Left lung (tissue), 4 donors: ENCODE measurements at regions not wholly inside any gene's neighbourhood (a gene's known extent, or its start where the extent isn't known, plus 50 kb on each side); places are given as distances from the start of the nearest gene placed in this dataset.

Experiments
- ATAC-seq: fragments of 200-7000 bp; cut with Tn5 transposase; one replicate; pipeline ENCODE4 v1.9.1; 2020; ENCODE audit warnings: moderate library complexity
- DNase-seq, 4 donors: peaks; one replicate each; pipeline ENCODE4 v3.0.0-alpha.2; 2013 to 2020
- H3K27ac ChIP-seq, 2 donors: fragments of 200-600 bp; sonication (generic) in 1 of 2; one replicate each; pipeline versions ENCODE4 v1.5.0 to v1.8.0; 2020 to 2021
- H3K27me3 ChIP-seq, 2 donors: fragments of 200-600 bp; sonication (generic) in 1 of 2; one replicate each; pipeline versions ENCODE4 v1.5.0 to v1.8.0; 2020 to 2021
- H3K36me3 ChIP-seq, 2 donors: fragments of 200-600 bp; sonication (generic) in 1 of 2; one replicate each; pipeline versions ENCODE4 v1.5.0 to v1.8.0; 2020 to 2021
- H3K4me1 ChIP-seq, 2 donors: fragments of 200-600 bp; one replicate each; pipeline ENCODE4 v1.8.0; 2021
- H3K4me3 ChIP-seq, 2 donors: fragments of 200-600 bp; sonication (generic) in 1 of 2; one replicate each; pipeline versions ENCODE4 v1.5.0 to v1.8.0; 2020 to 2021; ENCODE audit warnings: mild to moderate bottlenecking in 1 of 2
- H3K9me3 ChIP-seq, 2 donors: fragments of 200-600 bp; sonication (generic) in 1 of 2; one replicate each; pipeline versions ENCODE4 v1.5.0 to v1.8.0; 2020 to 2021
- CTCF ChIP-seq, 2 donors: fragments of 200-600 bp; sonication (generic) in 1 of 2; IDR thresholded peaks; one replicate each; pipeline versions ENCODE4 v1.5.0 to v1.8.0; 2021; ENCODE audit warnings: antibody characterized with exemption in 2 of 2
- intact Hi-C, 2 donors: fragments of 100-400 bp; cut with DNase I; formaldehyde crosslinking; loops; one replicate each; pipeline versions ENCODE4 v1.11.2 to v1.14.2; 2022
- donor health status: DM: no; HTN: yes; CAD: no.
- donor health status: DM: no; HTN: no; CAD: no.

- peaks cover 0 to 32% of the 10 kb centered on the region in 2 donors for H3K4me1 ChIP-seq
- peak overlapping the region in 1 of 2 donors; percentile 39 for H3K27ac ChIP-seq
- no peak overlapping the region for H3K4me3 ChIP-seq
- intact Hi-C loops: no loop called here
- ATAC-seq: no peak
- no peak for TF ChIP-seq CTCF (IDR thresholded peaks at IDR 0.05)
- DNase-seq: no peak
- no peaks in the 10 kb centered on the region for H3K27me3 ChIP-seq
- H3K36me3 ChIP-seq: no peaks in the 10 kb centered on the region
- H3K9me3 ChIP-seq: peaks cover 0 to 2% of the 10 kb centered on the region in 2 donors
These were observed 183.4 kb upstream of the PPFIA2 start for GRCh38 chr12:81942594-81942993.

GRCh38 chr12:81930037-81930436 lies 170.9 kb upstream of the PPFIA2 start:
- intact Hi-C loops: no loop called here
- DNase-seq (no peak), ATAC-seq (no peak)
- no peaks in the 10 kb centered on the region for H3K27me3 ChIP-seq
- H3K4me3 ChIP-seq: no peak overlapping the region
- no peak overlapping the region for H3K27ac ChIP-seq
- TF ChIP-seq CTCF (IDR thresholded peaks at IDR 0.05): no peak
- H3K9me3 ChIP-seq: no peaks in the 10 kb centered on the region
- no peaks in the 10 kb centered on the region for H3K36me3 ChIP-seq
- no peaks in the 10 kb centered on the region for H3K4me1 ChIP-seq

- no peak for TF ChIP-seq CTCF (IDR thresholded peaks at IDR 0.05)
- H3K4me1 ChIP-seq: no peaks in the 10 kb centered on the region
- intact Hi-C loops: no loop called here
- DNase-seq: no peak
- no peak overlapping the region for H3K27ac ChIP-seq
- H3K4me3 ChIP-seq: no peak overlapping the region
- no peaks in the 10 kb centered on the region for H3K27me3 ChIP-seq
- no peaks in the 10 kb centered on the region for H3K36me3 ChIP-seq
- peaks cover 0 to 43% of the 10 kb centered on the region in 2 donors for H3K9me3 ChIP-seq
- no peak for ATAC-seq
These were observed 137.6 kb upstream of the PPFIA2 start for GRCh38 chr12:81896771-81897170.

- H3K36me3 ChIP-seq: no peaks in the 10 kb centered on the region
- no peak for DNase-seq
- H3K9me3 ChIP-seq: peaks cover 0 to 7% of the 10 kb centered on the region in 2 donors
- H3K27me3 ChIP-seq: no peaks in the 10 kb centered on the region
- no peak overlapping the region for H3K4me3 ChIP-seq
- no peak for TF ChIP-seq CTCF (IDR thresholded peaks at IDR 0.05)
- no peak overlapping the region for H3K27ac ChIP-seq
- intact Hi-C loops: no loop called here
- H3K4me1 ChIP-seq: no peaks in the 10 kb centered on the region
- ATAC-seq: no peak
These were observed 129.8 kb upstream of the PPFIA2 start for GRCh38 chr12:81888961-81889360.

- Histone ChIP-seq H3K27me3 (no peaks in the 10 kb centered on the region), H3K27ac (no peak overlapping the region), H3K4me1 (no peaks in the 10 kb centered on the region), H3K9me3 (peaks cover 0 to 6% of the 10 kb centered on the region in 2 donors), H3K36me3 (no peaks in the 10 kb centered on the region), H3K4me3 (no peak overlapping the region)
- no peak for TF ChIP-seq CTCF (IDR thresholded peaks at IDR 0.05)
- ATAC-seq: no peak
- intact Hi-C loops: no loop called here
- DNase-seq: no peak
These were observed 129.1 kb upstream of the PPFIA2 start for GRCh38 chr12:81888106-81888740.
